ENCODE measurements at regions not wholly inside any gene's neighbourhood (a gene's known extent, or its start where the extent isn't known, plus 50 kb on each side); places are given as distances from the start of the nearest gene placed in this dataset.

GRCh38 chr16:58885528-58886170 lies 151.5 kb upstream of the GOT2 start:
- TF ChIP-seq CTCF (IDR thresholded peaks at IDR 0.05; ENCODE audit: poor library complexity, severe bottlenecking) (no peak), EZH2 (IDR thresholded peaks at IDR 0.05; ENCODE audit: borderline replicate concordance, insufficient read depth, low read length, poor library complexity, severe bottlenecking) (no peak), REST (IDR thresholded peaks at IDR 0.05; ENCODE audit: borderline replicate concordance) (no peak), EP300 (conservative IDR thresholded peaks at IDR 0.05; ENCODE audit: poor library complexity, severe bottlenecking) (no peak), POLR2AphosphoS5 (IDR thresholded peaks at IDR 0.05) (no peak), MXI1 (conservative IDR thresholded peaks at IDR 0.05; ENCODE audit: poor library complexity, severe bottlenecking) (no peak), RAD21 (conservative IDR thresholded peaks at IDR 0.05) (no peak), SMC3 (conservative IDR thresholded peaks at IDR 0.05; ENCODE audit: poor library complexity) (no peak)

Data from neural cell (in vitro differentiated cells).